OCI-LY1 (cell line): ENCODE measurements at regions not wholly inside any gene's neighbourhood (a gene's known extent, or its start where the extent isn't known, plus 50 kb on each side); places are given as distances from the start of the nearest gene placed in this dataset.

Experiments
- EZH2 ChIP-seq: fragments of 200-600 bp; sonication (generic), shearing (Covaris generic); IDR thresholded peaks from 2 replicates; pipeline ENCODE4 v1.8.0; 2017; ENCODE audit warnings: borderline replicate concordance, mixed run types, mild to moderate bottlenecking, antibody characterized with exemption, low read length, moderate library complexity, mixed read lengths
- TF ChIP-seq, protein P1 (sequence below): fragments of 200-600 bp; sonication (generic), shearing (Covaris generic); IDR thresholded peaks from 2 replicates; pipeline ENCODE4 v1.5.1; 2017; ENCODE audit warnings: mild to moderate bottlenecking, antibody characterized with exemption, low read length, moderate library complexity, mixed read lengths

DNA sequence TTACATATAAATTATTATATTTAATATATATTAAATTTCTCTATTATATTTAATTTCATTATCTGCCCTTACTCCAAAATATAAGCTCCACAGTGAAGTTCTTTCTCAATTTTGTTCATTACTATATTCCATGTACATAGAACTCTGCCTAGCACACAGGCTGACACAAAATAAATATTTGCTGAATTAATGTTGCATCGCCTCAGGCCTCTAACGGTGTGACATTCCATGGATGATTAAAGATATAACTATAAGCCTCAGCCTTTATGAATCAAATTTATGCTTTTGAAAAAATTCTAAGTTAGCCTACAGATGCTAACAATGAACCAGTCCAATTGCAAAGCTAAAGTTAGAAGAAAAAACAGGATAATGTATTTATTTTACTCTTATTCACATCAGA, 1337.2 kb upstream of the NRXN1 start:
- TF ChIP-seq, protein P1, sequence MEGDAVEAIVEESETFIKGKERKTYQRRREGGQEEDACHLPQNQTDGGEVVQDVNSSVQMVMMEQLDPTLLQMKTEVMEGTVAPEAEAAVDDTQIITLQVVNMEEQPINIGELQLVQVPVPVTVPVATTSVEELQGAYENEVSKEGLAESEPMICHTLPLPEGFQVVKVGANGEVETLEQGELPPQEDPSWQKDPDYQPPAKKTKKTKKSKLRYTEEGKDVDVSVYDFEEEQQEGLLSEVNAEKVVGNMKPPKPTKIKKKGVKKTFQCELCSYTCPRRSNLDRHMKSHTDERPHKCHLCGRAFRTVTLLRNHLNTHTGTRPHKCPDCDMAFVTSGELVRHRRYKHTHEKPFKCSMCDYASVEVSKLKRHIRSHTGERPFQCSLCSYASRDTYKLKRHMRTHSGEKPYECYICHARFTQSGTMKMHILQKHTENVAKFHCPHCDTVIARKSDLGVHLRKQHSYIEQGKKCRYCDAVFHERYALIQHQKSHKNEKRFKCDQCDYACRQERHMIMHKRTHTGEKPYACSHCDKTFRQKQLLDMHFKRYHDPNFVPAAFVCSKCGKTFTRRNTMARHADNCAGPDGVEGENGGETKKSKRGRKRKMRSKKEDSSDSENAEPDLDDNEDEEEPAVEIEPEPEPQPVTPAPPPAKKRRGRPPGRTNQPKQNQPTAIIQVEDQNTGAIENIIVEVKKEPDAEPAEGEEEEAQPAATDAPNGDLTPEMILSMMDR, result no peak
- TF ChIP-seq EZH2, result no peak
